OCI-LY7 (cell line): ENCODE measurements at regions not wholly inside any gene's neighbourhood (a gene's known extent, or its start where the extent isn't known, plus 50 kb on each side); places are given as distances from the start of the nearest gene placed in this dataset.

Experiments used
- EZH2phosphoT487 ChIP-seq: fragments of 200-600 bp; sonication (generic); IDR thresholded peaks from 2 replicates; pipeline ENCODE4 v1.6.1; 2018; ENCODE audit warnings: low read depth, borderline replicate concordance, mild to moderate bottlenecking, mixed run types, antibody characterized with exemption, low read length, moderate library complexity, mixed read lengths
- TF ChIP-seq, protein P1 (sequence below): fragments of 200-600 bp; sonication (generic); conservative IDR thresholded peaks from 2 replicates; pipeline ENCODE4 v1.5.1; 2014; ENCODE audit warnings: mild to moderate bottlenecking, antibody characterized with exemption, low read length, moderate library complexity, mixed read lengths

DNA sequence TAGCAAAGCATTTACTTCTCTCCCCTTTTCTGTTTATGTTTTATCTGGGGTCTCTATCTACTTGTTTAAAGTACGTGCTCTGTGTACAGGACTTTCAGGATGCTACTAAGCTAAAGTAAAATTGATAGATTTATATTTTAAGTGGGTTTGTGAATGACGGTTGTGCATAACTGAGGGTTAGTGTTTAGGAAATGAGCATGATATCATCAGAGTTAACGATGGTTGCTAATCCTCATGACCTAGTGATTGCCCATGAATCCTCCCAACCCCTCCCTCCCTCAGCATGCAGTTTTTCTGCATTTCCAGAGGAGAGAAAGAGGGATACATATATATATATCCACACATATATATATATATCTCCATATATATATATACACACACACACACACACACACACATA, 957.2 kb downstream of the TUSC7 start:
- TF ChIP-seq, protein P1, sequence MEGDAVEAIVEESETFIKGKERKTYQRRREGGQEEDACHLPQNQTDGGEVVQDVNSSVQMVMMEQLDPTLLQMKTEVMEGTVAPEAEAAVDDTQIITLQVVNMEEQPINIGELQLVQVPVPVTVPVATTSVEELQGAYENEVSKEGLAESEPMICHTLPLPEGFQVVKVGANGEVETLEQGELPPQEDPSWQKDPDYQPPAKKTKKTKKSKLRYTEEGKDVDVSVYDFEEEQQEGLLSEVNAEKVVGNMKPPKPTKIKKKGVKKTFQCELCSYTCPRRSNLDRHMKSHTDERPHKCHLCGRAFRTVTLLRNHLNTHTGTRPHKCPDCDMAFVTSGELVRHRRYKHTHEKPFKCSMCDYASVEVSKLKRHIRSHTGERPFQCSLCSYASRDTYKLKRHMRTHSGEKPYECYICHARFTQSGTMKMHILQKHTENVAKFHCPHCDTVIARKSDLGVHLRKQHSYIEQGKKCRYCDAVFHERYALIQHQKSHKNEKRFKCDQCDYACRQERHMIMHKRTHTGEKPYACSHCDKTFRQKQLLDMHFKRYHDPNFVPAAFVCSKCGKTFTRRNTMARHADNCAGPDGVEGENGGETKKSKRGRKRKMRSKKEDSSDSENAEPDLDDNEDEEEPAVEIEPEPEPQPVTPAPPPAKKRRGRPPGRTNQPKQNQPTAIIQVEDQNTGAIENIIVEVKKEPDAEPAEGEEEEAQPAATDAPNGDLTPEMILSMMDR: no peak
- TF ChIP-seq EZH2phosphoT487: no peak
